GM23248 (cell line): ENCODE measurements at regions not wholly inside any gene's neighbourhood (a gene's known extent, or its start where the extent isn't known, plus 50 kb on each side); places are given as distances from the start of the nearest gene placed in this dataset.

Experiments
- DNase-seq: peaks from one replicate; pipeline ENCODE4 v3.0.0-alpha.2; 2015
- H2AFZ ChIP-seq: fragments of 200-600 bp; sonication (generic); 2 replicates; pipeline ENCODE4 v1.6.1; 2016; ENCODE audit warnings: antibody characterized with exemption
- H3F3A ChIP-seq: fragments of 200-600 bp; sonication (generic); 2 replicates; pipeline ENCODE4 v1.6.1; 2016; ENCODE audit warnings: mild to moderate bottlenecking, antibody characterized with exemption, mixed run types; ENCODE audit not compliant: insufficient read depth
- H3K27ac ChIP-seq: fragments of 200-600 bp; sonication (generic); 2 replicates; pipeline ENCODE4 v1.5.1; 2016; ENCODE audit warnings: mild to moderate bottlenecking
- H3K27me3 ChIP-seq: fragments of 200-600 bp; sonication (generic); replicated peaks from 2 replicates; pipeline ENCODE4 v1.6.1; 2016; ENCODE audit warnings: mild to moderate bottlenecking; ENCODE audit not compliant: insufficient read depth
- H3K36me3 ChIP-seq: fragments of 200-600 bp; sonication (generic); 2 replicates; pipeline ENCODE4 v1.6.1; 2016; ENCODE audit warnings: low read depth, mild to moderate bottlenecking
- H3K4me1 ChIP-seq: fragments of 200-600 bp; sonication (generic); 2 replicates; pipeline ENCODE4 v1.6.1; 2016; ENCODE audit warnings: mild to moderate bottlenecking; ENCODE audit not compliant: insufficient read depth
- H3K4me2 ChIP-seq: fragments of 200-600 bp; sonication (generic); one replicate; pipeline ENCODE4 v1.6.1; 2016; ENCODE audit warnings: mild to moderate bottlenecking; ENCODE audit not compliant: unreplicated experiment
- H3K4me3 ChIP-seq: fragments of 200-600 bp; sonication (generic); 2 replicates; pipeline ENCODE4 v1.5.1; 2016; ENCODE audit warnings: mild to moderate bottlenecking
- H3K79me2 ChIP-seq: fragments of 200-600 bp; sonication (generic); 2 replicates; pipeline ENCODE4 v1.6.1; 2016; ENCODE audit warnings: mild to moderate bottlenecking; ENCODE audit not compliant: insufficient read depth
- H3K9ac ChIP-seq: fragments of 200-600 bp; sonication (generic); 2 replicates; pipeline ENCODE4 v1.6.1; 2016; ENCODE audit warnings: mild to moderate bottlenecking
- H3K9me2 ChIP-seq: fragments of 200-600 bp; sonication (generic); 2 replicates; pipeline ENCODE4 v1.6.1; 2016; ENCODE audit warnings: mixed run types, mild to moderate bottlenecking, moderate library complexity; ENCODE audit not compliant: insufficient read depth
- H3K9me3 ChIP-seq: fragments of 200-600 bp; sonication (generic); one replicate; pipeline ENCODE4 v1.6.1; 2017; ENCODE audit warnings: low read depth
- H4K20me1 ChIP-seq: fragments of 200-600 bp; sonication (generic); 2 replicates; pipeline ENCODE4 v1.6.0; 2016; ENCODE audit not compliant: insufficient read depth
- EZH2 ChIP-seq: fragments of 200-600 bp; sonication (generic); IDR thresholded peaks from 2 replicates; pipeline ENCODE4 v1.6.1; 2018; ENCODE audit warnings: antibody characterized with exemption, mild to moderate bottlenecking; ENCODE audit not compliant: insufficient read depth, poor library complexity, severe bottlenecking
- EZH2phosphoT487 ChIP-seq: fragments of 200-600 bp; sonication (generic); IDR thresholded peaks from 2 replicates; pipeline ENCODE4 v1.6.1; 2018; ENCODE audit warnings: antibody characterized with exemption, moderate library complexity, mild to moderate bottlenecking, low read depth; ENCODE audit not compliant: insufficient read depth
- WGBS, 2 experiments: methylation state at CpG; one replicate each; pipeline ENCODE4 v1.1.6; 2015 to 2017; ENCODE audit warnings: low lambda C conversion rate in 2 of 2, low coverage in 1 of 2; ENCODE audit errors: missing lambda C conversion rate in 2 of 2; 5-methylcytosine and 5-hydroxymethylcytosine counted together
- in situ Hi-C: fragments of 300-500 bp; cut with MboI; formaldehyde crosslinking; loops from 2 replicates; pipeline ENCODE4 v1.15.0; 2020

- no peak for DNase-seq
- Histone ChIP-seq H3K4me3 (no peak overlapping the region), H2AFZ (no peak overlapping the region), H3K27ac (no peak overlapping the region), H4K20me1 (no peaks in the 10 kb centered on the region), H3K9me3 (no peaks in the 10 kb centered on the region), H3F3A (no peaks in the 10 kb centered on the region), H3K9me2 (no peaks in the 10 kb centered on the region), H3K36me3 (no peaks in the 10 kb centered on the region), H3K27me3 (peaks cover 12% of the 10 kb centered on the region), H3K4me1 (no peaks in the 10 kb centered on the region), H3K79me2 (no peaks in the 10 kb centered on the region), H3K9ac (no peak overlapping the region), H3K4me2 (no peak overlapping the region)
- in situ Hi-C loops = no loop called here
- 37 to 42% methylated on average over 7 of the region's 7 CpGs for WGBS, 2 experiments
- no peak for TF ChIP-seq EZH2
- TF ChIP-seq EZH2phosphoT487 = no peak
Observed at GRCh38 chr1:177817937-177818875, 151.7 kb downstream of the SEC16B start.

- TF ChIP-seq EZH2phosphoT487 = no peak
- TF ChIP-seq EZH2 = no peak
- no peak overlapping the region for H3K4me2 ChIP-seq
- 71 to 72% methylated on average over 13 of the region's 13 CpGs for WGBS, 2 experiments
- H3K4me1 ChIP-seq = no peaks in the 10 kb centered on the region
- H4K20me1 ChIP-seq = no peaks in the 10 kb centered on the region
- no peak overlapping the region for H3K4me3 ChIP-seq
- H3K36me3 ChIP-seq = no peaks in the 10 kb centered on the region
- no peak overlapping the region for H2AFZ ChIP-seq
- H3K9ac ChIP-seq = no peak overlapping the region
- no peaks in the 10 kb centered on the region for H3K9me3 ChIP-seq
- no peaks in the 10 kb centered on the region for H3K27me3 ChIP-seq
- no peaks in the 10 kb centered on the region for H3F3A ChIP-seq
- H3K27ac ChIP-seq = no peak overlapping the region
- no peak for DNase-seq
- H3K79me2 ChIP-seq = no peaks in the 10 kb centered on the region
- in situ Hi-C loops = no loop called here
- H3K9me2 ChIP-seq = no peaks in the 10 kb centered on the region
Observed at GRCh38 chr1:177812650-177813049, 157.2 kb downstream of the SEC16B start.

- no peaks in the 10 kb centered on the region for H3K9me3 ChIP-seq
- TF ChIP-seq EZH2 (no peak), EZH2phosphoT487 (no peak)
Observed at GRCh38 chr1:177812144-177812543, 157.7 kb downstream of the SEC16B start.

GRCh38 chr1:177811429-177811828 lies 158.4 kb downstream of the SEC16B start:
- Histone ChIP-seq H3K4me1 (no peaks in the 10 kb centered on the region), H2AFZ (no peak overlapping the region), H3K36me3 (no peaks in the 10 kb centered on the region), H3K9me2 (no peaks in the 10 kb centered on the region), H3K9ac (no peak overlapping the region), H3K27me3 (no peaks in the 10 kb centered on the region), H3K27ac (no peak overlapping the region), H3F3A (no peaks in the 10 kb centered on the region), H3K9me3 (no peaks in the 10 kb centered on the region), H3K4me3 (no peak overlapping the region), H4K20me1 (no peaks in the 10 kb centered on the region), H3K79me2 (no peaks in the 10 kb centered on the region), H3K4me2 (no peak overlapping the region)
- 33 to 41% methylated on average over 5 of the region's 5 CpGs for WGBS, 2 experiments
- no peak for DNase-seq
- no peak for TF ChIP-seq EZH2
- no peak for TF ChIP-seq EZH2phosphoT487
- in situ Hi-C loops = no loop called here

More at GRCh38 chr1:177812144-177812543, 157.7 kb downstream of the SEC16B start:
- Histone ChIP-seq H3K27me3 (no peaks in the 10 kb centered on the region), H3K9ac (no peak overlapping the region), H3K27ac (no peak overlapping the region), H3F3A (no peaks in the 10 kb centered on the region), H3K36me3 (no peaks in the 10 kb centered on the region), H3K4me1 (no peaks in the 10 kb centered on the region), H3K79me2 (no peaks in the 10 kb centered on the region), H3K4me3 (no peak overlapping the region), H3K9me2 (no peaks in the 10 kb centered on the region), H3K4me2 (no peak overlapping the region), H2AFZ (no peak overlapping the region), H4K20me1 (no peaks in the 10 kb centered on the region)
- no peak for DNase-seq
- 42 to 43% methylated on average over 3 of the region's 3 CpGs for WGBS, 2 experiments
- in situ Hi-C loops = no loop called here
